8988T (cell line): ENCODE measurements at regions not wholly inside any gene's neighbourhood (a gene's known extent, or its start where the extent isn't known, plus 50 kb on each side); places are given as distances from the start of the nearest gene placed in this dataset.
"Not testable (repeated sequence)": the region's sequence is repeated elsewhere in the genome, so short reads cannot be mapped to it uniquely, and the experiment has no call there.

Experiments used
- DNase-seq: peaks from one replicate; pipeline ENCODE4 v3.0.0; 2011

DNA sequence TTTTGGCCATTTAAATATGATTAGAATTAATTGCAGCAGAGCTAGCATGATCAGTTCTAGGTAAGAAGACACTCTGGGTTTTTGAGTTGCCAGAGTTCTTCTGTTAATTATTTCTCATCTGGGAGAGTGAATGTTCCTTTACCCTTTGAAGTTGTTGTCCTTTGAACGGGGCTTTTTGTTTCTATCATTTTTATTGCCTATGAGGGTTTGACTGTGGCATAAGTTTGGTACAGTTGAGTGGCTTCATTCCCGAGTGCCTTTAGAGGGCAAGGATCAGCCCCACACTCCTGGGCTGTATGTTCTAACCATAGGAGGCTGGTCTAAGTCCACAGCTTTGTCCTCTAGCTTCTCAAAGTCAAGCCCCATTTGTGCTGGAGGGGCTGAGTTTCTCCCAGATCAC lies 804.3 kb downstream of the KCNJ3 start:
- DNase-seq = no peak

DNA sequence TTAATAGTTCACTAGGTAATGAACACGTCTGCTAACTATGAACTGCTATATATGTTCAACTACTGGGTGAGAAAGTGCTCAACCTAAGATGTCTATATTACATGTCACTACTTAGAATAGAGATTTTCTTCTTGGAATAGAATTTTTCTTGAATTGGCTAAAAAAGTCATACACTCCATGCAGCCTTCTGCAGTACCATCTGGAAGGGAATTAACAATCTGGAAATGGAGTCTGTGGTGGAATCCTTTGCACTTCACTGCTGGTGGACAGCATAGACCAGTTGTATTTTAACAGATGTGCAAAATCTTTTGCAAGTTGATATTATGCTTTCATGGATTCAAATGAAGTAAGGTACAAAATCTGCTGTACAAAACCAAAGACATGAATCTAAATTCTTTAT lies 799.6 kb downstream of the KCNJ3 start:
- DNase-seq = no peak

DNA sequence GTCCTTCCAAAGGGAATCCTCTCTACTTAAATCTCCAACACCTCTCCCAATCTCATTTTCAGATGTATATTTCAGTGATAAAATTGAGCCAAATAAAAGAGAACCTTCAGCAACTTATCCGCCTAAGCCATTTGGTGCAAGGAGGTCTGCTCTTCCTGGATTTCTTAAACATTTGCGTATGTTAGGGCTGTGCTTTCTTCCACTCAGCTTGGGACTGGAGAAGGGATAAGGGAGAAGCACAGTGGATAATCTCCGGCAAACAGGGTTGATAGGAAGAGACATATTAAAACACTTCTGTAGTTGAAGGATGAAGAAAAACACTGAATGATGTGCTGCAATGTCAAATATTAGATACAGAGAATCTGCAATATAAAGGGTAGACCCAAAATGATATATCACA lies 796.2 kb downstream of the KCNJ3 start:
- no peak for DNase-seq

DNA sequence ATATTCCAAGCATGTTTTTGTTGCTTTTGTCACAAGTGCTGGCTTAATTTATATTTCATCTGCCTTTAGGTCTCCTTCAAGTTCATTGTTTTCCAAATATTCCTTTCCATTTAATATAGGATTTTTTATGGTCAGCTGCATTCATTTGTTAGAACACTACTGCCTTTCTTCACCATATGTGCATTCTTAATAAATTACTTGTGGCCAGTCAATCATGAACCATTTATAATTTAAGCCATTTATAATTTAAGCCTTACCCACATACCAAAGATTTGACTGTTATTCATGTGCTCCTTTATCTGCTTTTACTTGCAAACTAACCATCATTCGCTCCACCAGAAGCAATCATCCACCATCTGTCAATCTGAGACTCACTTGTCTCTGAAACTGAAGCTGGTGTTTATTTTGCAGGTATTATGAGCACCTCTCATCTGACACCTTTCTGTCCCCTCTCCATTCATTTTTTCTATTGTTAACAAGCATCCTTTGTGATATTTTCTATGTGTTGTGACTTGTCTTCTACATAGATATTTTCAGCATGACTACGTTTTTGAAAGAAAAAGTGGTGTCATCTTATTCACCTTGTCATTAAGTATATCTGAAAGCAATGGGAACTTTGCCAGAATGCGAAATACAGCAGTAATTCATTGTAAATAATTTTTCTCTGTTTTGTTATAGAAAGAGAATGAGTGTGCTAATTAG lies 786.8 kb downstream of the KCNJ3 start:
- no peak for DNase-seq

DNA sequence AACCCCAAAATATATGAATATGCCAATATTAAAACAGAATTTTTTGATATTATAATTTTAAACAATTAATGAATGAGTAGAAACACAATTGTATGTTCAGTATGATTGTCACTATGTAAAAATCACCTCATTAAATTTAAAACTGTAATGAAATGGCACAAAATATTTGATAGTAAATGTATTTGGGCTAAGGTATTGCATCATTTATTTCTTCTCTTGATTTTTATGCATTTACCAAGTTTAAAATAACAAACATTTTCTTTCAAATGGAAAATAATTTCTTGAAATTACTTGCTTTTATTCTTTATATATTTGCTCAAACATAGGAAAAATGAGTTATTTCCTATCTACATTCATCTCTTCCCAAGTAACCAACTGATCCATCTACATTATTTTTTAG lies 782.6 kb downstream of the KCNJ3 start:
- no peak for DNase-seq

DNA sequence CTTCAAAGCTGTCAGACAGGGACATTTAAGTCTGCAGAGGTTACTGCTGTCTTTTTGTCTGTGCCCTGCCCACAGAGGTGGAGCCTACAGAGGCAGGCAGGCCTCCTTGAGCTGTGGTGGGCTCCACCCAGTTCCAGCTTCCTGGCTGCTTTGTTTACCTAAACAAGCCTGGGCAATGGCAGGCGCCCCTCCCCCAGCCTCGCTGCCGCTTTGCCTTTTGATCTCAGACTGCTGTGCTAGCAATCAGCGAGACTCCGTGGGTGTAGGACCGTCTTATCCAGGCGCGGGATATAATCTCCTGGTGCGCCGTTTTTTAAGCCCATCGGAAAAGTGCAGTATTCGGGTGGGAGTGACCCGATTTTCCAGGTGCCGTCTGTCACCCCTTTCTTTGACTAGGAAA lies 773.5 kb downstream of the KCNJ3 start:
- not testable (repeated sequence) for DNase-seq

DNA sequence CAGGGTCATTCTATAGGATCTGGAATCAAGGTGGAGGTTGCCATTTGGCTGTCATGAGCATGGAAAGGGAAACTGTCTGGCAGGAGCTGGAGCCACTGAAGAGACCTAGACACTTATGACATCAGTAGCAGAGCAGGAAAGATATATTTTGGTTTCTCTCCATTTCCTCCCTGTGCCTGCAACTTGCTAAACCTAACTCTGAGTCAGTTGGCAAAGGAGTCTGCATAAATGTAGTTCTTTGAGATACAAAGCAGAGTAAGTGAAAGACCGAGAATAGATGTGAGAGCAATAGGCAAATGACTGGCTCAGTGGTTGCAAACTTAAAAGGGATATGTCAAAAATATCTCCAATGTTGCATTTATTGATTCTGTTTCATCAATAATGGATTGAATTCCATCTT lies 757.7 kb downstream of the KCNJ3 start:
- DNase-seq = no peak

DNA sequence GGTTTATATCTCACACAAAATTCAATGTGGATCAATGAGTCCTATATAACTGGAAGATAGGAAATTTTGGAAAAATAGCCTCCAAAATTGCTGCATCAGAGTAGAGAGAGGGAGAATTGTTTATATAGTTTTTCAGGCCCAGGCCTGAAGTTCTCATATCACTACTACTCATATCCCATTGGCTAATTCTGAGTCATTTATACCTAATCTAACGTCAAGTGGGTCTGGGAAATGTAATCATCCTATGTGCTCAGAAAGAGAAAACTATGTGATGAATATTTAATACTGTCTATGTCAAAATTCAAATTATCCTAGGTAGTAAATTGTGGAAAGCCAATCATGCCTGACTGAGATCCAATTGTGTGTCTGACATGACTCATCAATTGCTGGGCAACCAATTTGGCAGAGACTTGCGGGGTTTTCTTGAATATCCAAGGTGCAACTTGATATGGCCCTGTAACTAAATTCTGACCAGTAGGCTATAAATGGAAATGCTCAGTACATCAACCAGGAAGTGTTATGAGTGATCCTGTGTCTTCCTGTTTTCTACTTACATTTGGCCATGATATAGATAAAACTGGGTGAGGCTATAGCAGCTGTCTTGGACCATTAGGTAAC lies 744.4 kb downstream of the KCNJ3 start:
- DNase-seq = no peak

DNA sequence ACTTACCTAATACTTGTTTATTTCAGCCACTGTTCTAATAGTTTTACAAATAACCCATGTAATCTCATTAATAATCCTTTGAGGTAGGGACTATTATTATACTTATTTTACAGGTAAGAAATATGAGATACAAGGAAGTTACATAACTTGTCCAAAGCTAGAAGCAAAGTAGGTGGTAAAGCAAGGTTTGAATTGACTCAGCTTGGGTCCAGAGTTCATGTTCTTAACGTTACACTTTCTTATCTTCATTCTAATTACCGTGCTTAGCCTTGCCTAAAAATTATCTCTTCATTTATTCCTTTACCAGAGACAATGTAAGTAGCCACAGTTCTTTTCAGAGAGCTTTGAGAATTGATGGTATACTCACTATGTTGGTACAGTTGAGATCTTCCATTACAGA lies 743.6 kb downstream of the KCNJ3 start:
- DNase-seq = no peak

DNA sequence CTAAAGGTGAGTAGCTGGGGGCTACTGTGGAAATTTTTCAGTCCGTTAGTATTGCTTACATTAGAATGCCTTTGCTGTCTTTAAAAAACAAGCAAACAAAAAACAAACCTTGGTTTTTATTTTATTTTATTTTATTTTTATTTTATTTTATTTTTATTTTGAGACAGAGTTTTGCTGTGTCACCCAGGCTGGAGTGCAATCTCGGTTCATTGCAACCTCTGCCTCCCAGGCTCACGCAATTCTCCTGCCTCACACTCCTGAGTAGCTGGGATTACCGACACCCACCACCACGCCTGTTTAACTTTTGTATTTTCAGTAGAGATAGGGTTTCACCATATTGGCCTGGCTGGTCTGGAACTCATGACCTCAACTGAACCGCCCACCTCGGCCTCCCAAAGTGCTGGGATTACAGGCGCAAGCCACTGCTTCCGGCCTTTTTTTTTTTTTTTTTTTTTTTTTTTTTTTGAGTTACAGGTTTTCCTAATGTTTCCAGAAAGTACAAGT lies 732.6 kb downstream of the KCNJ3 start:
- DNase-seq = no peak

DNA sequence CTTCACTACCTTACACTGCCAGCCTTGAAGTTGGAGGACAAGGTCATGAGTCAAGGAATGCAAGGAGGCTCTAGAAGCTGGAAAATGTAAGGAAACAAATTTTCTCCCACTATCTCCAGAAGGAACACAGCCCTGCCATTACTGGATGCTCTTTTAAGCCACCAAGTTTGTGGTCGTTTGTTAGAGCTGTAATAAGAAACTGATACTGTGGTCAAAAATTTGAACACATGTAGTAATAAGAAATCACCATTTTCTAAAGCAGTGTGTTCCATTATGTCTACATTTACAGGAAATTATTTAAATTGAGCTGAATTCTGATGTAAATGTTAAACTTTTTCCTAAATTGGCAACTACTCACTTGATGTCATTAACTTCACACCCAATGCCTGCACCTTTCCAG lies 729.0 kb downstream of the KCNJ3 start:
- DNase-seq = no peak

DNA sequence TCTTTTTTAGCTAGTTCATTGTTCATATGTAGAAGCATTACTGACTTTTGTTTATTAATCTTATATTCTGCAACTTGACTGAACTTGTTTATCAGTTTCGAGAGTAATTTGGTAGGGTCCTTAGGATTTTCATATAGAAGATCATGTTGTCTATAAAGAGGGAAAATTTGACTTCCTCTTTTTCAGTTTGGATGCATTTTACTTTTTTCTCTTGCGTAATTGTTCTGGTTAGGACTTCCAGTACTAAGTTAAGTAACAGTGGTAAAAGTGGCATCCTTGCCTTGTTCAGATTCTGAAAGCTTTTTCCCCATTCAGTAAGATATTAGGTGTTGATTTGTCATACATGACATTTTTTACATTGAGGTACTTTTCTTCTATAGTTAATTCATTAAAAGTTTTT lies 726.0 kb downstream of the KCNJ3 start:
- DNase-seq = no peak

DNA sequence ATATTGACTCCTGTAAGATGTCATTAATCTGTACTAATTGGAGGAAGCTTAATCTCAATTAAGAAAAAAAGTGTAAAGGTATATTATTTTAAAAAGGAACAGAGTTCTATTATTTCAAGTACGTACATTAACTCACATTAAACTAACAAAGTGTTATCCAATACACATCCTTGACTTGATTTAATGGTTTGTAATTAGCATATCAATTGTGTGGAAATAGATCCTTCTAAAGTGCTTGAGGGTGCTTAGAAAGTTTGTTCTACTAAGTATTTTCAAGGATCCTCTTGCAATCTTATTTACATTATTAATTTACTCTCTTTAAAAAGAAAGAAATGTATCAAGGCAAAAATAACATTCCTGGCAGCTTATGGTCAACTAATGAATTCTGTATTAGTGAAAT lies 720.3 kb downstream of the KCNJ3 start:
- DNase-seq = no peak

DNA sequence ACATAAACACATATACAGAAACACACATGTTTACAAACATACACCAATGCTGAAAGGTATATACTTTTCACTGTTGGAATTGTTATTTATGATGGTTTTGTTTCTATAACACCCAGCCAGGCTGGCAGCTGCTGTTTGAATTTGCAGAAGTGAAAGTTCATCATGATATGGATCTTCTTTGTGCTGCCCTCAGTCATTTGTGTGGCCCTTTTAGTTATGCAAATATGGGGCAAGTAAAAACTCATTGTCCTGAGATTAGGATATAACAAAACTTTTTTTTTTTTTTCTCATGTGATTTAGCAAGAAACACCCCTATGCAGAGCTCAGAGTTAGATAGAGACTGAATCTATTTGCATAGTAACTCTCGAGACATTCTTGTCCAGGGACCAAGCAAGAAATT lies 714.1 kb downstream of the KCNJ3 start:
- no peak for DNase-seq

DNA sequence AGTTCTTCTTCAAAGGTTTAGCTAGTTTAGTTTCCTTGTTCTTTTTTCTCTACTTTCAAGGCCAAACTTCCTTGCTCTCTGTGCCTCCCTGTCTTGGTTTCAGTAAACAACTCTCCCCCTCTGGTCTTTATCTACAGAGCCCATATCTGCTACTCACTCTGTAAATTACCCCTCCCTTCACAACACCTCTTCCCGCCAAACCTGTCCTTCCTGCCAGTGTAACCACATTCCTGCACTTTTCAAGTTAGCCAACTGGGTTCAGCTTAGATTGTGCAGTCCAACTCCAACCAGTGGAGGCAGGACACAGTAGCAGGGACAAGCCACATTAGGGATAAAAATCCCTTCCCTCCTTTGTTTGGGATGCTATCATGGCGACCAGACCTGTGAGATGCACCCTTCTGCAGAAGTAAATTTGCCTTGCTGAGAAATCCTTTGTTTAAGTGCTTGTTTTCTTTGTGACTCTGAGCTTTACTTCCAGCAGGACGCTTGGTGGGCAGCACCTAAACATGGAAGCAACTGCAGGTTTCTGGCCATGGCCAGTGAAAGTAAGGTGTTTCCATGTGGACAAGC lies 706.0 kb downstream of the KCNJ3 start:
- no peak for DNase-seq

DNA sequence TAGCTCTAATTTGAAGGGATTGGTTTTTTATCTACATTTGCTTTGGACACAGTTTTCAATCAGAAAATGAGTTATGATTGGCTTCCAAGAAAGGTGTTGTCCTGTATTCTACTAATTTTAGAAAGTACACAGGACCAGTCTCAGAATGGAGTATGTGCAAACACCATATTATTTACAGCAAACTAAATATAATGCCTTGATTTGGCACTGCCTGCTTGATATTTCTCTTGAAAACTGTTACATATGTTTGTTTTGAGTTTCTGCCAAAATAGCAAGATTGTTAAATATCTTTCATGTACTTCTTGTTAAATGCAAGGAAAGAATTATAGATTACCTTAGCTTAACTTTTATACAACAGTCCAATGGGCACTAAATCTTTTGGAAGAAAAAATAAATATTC lies 694.9 kb downstream of the KCNJ3 start:
- DNase-seq = no peak

DNA sequence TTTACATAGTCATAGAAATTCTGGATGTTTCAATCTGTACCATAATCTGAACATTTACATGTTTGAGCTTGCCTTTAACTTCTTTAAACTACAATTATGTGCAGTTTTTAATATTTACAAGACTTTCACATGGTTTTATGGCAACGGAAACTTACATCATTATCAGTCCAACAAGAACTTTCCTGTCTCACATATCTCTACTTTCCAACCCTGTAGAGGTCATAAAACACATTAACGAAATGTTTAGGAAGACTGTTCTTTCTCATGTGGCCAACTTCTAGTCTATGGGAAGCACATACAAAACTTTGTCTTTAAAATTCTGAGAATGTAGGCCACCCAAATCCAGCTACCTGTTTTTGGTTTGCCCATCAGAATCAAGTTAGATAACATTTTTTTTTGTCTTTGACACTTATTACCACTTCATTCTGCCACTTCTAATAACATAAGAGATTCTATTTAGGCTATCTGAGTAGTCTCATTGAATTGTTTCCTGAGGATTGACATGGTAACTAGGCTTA lies 693.2 kb downstream of the KCNJ3 start:
- no peak for DNase-seq

DNA sequence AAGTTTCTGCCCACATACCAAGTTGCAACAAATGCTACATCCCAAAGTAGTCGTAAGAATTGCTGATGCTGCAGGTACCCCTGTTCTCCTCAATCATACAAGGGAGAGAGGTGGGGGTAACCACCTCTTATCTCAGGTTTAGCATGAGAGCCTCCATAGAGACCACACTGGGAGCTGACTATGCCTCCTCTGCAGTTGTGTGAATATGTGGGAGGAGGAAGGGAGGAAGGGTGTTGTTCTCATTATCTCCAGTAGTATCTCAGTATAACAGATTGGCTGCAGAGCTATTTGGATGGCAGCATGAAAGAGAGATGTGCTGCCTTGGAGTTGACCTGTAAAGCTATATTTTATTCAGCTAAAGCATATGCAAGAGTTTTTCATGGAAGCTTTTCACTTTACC lies 690.7 kb downstream of the KCNJ3 start:
- DNase-seq = no peak

DNA sequence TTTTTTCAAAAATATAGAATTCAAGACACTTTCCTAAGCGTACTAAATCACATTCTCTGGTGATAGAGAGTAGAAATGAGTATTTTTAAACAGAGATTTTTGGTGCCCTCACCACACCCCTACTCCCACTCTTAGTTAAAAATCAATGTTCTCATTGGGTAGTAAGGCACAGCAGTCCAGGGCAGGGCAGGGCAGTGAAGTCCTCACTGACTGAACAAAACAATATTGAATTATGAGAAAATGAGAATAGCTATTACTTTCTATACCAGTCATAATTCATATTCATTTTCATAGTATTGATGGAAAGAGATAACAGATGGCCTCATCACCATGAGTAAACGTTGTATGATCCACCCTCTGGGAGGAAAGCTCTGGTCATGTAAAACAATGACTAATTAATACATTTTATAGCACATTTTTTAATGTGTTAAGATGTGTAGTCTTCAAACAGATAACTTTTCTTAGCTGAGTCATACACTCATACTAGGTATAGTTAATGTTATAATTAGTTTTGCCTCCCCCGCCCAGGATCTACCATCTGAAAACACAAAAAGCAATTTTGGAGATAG lies 686.1 kb downstream of the KCNJ3 start:
- no peak for DNase-seq

DNA sequence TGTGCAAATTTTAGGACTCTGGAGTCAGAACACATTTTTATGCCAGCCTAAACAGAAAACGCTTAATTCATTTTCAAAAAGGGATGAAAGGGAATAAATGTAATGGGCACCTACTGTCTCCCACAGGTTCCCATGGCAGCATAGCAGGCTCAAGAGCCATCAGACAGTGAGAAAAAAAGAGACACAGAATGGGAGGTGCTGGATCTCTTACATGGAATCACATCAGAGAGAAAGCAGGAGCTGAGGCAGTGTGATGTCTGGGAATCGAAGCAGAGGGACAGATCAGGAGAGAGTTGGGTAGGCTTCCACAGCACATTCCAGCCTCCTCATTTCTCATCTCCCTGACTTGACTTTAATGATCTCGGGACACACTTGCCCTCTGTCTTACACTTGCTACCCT lies 684.3 kb downstream of the KCNJ3 start:
- DNase-seq = no peak

DNA sequence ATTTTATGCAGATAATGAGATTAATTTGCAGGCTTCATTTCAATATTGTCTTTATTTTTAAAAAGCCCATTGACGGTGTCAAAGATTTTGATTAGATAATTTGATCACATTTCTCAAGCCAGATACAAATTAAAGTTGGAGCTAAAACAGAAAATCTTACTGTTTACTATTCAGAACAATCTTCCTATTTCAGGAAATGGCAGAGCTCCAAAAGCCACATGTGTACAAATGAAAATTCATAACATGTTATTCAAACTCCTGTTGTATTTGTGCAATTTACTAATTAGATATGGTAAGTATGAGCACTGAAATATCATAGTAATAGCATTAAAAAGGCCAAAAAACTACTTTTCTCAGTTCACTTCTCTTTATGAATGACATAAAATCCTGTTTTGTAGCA lies 682.9 kb downstream of the KCNJ3 start:
- no peak for DNase-seq

DNA sequence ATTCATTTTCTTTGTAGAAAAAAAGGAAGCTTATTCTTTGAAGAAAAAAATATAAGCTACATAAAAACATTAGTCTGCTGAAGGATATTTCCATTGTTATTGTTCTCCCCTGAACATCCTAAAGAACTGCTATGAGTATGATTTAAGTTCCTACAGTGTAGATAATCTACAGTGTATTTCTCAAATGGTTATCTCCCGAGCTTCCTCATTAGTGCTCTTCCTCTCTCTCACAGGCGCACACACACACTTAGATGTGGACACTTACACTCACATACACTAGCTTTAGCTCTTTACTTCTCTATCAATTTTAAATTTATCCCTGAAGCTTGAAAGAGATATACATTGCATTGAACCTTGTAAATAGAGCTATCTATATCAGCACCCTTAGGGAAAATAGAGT lies 681.0 kb downstream of the KCNJ3 start:
- no peak for DNase-seq

DNA sequence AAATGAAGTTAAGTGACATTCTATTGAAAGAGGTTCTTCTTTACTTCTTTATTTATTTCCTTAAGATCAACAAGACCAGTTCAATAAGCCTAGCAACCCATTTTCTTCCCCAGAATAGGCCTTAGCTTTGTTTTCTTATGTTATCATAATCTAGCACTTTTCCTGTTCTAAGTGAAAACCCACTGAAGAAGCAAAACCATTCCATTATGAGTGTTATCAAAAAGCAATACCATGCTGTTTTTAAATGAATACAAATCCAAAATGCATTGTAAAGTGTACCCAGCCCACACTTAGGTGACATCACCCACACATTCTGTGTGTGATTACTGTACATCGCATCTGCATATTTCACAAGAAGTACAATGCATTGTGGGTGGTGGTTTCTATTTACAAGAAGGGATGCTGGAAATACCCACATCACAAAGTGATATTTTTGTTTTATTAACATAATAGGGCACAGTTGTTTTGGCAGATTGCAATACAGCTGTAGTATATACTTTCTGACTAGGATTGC lies 679.5 kb downstream of the KCNJ3 start:
- no peak for DNase-seq

DNA sequence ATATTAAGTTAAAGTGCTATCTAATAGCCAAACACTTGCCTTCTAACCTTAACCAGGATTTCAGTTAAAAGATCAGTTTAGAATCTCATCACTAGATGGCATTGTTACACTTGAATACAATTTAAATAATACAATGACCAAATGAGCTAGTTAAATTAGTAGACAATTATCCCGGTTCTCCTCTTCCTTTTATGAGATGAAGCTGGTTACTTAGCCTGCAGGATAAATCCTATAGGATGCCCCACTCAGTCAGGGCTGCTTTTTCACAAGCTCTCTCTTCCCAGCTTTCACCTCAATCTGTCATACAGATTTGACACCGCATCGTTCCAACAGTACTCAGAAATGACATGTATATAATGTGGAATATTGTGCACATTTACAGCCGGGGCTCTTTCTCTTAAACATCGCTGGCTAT lies 678.8 kb downstream of the KCNJ3 start:
- DNase-seq = no peak
